Spleen (tissue), 7 donors: ENCODE measurements at regions not wholly inside any gene's neighbourhood (a gene's known extent, or its start where the extent isn't known, plus 50 kb on each side); places are given as distances from the start of the nearest gene placed in this dataset.

Experiments
- POLR2A ChIP-seq, 3 donors: fragments of 450-650 bp; IDR thresholded peaks; one replicate each; pipeline ENCODE4 v1.5.1; 2017; ENCODE audit warnings: antibody characterized with exemption in 3 of 3, mild to moderate bottlenecking in 1 of 3
- POLR2AphosphoS5 ChIP-seq, 3 donors: sonication (generic); formaldehyde crosslinking; IDR thresholded peaks; one replicate each; pipeline ENCODE4 v1.5.1; 2017; ENCODE audit warnings: antibody characterized with exemption in 3 of 3
- TF ChIP-seq, protein P1 (sequence below), 11 experiments: fragments of 200-600 bp in 7 of 11; fragments of 450-650 bp in 4 of 11; sonication (generic) in 4 of 11; IDR thresholded peaks in 8 of 11; conservative IDR thresholded peaks in 3 of 11; 1 replicate in 7 of 11; 2 replicates in 4 of 11; pipeline versions ENCODE4 v1.4.0 to v1.8.0; 2016 to 2021; ENCODE audit warnings: antibody characterized with exemption in 11 of 11, inconsistent platforms in 4 of 11, mild to moderate bottlenecking in 1 of 11
- donor health status: DM: no; HTN: no; CAD: no; lungs with moderate emphysema.
- donor health status: DM: no; HTN: no; CAD: no.
- donor health status: DM: no; HTN: no; CAD: no.

DNA sequence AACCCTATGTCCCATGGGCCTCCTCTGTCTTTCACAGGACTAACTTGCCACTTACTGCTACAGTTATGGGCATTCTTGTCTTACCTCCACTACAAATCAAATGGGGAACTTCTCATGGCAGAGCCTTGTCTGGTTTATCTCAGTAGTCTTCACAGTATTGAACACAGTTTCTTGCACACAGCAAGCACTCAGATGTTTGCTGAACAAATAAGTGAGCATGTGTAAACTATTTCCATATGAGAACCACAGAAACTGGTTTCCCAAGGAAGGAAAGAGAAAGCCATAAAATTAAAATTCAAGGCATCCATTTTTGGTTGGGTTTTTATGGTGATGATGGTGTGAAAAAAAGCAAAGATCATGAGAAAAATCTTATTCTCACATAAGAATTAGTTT is 189.2 kb downstream of the MEX3B start:
- TF ChIP-seq, protein P1, sequence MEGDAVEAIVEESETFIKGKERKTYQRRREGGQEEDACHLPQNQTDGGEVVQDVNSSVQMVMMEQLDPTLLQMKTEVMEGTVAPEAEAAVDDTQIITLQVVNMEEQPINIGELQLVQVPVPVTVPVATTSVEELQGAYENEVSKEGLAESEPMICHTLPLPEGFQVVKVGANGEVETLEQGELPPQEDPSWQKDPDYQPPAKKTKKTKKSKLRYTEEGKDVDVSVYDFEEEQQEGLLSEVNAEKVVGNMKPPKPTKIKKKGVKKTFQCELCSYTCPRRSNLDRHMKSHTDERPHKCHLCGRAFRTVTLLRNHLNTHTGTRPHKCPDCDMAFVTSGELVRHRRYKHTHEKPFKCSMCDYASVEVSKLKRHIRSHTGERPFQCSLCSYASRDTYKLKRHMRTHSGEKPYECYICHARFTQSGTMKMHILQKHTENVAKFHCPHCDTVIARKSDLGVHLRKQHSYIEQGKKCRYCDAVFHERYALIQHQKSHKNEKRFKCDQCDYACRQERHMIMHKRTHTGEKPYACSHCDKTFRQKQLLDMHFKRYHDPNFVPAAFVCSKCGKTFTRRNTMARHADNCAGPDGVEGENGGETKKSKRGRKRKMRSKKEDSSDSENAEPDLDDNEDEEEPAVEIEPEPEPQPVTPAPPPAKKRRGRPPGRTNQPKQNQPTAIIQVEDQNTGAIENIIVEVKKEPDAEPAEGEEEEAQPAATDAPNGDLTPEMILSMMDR (IDR thresholded peaks at IDR 0.05 in 8 of 11, conservative IDR thresholded peaks at IDR 0.05 in 3 of 11) = no peak
- no peak for TF ChIP-seq POLR2A (IDR thresholded peaks at IDR 0.05)
- no peak for TF ChIP-seq POLR2AphosphoS5 (IDR thresholded peaks at IDR 0.05)
